PC-3 (cell line): ENCODE measurements at regions not wholly inside any gene's neighbourhood (a gene's known extent, or its start where the extent isn't known, plus 50 kb on each side); places are given as distances from the start of the nearest gene placed in this dataset.

Experiments
- ATAC-seq: fragments of 200-7000 bp; cut with Tn5 transposase; 2 replicates; pipeline ENCODE4 v1.9.1; 2020; ENCODE audit warnings: mild to moderate bottlenecking, moderate library complexity
- BruUV-seq: library from RNA; stranded (reverse); fragments of 400-500 nt; replicated peaks from 2 replicates; lab custom pipeline; 2021; lab: Mats Ljungman, UMichigan
- CTCF ChIA-PET: fragments of 300-600 bp; sonication (Branson Sonifier 250); formaldehyde crosslinking; loops from one replicate; lab custom pipeline; 2022; ENCODE audit warnings: antibody characterized with exemption; lab: Charles Lee
- POLR2A ChIA-PET: fragments of 300-600 bp; sonication (Branson Sonifier 250); formaldehyde crosslinking; loops from one replicate; lab custom pipeline; 2022; ENCODE audit warnings: antibody characterized with exemption; ENCODE audit not compliant: unreplicated experiment; lab: Charles Lee
- DNase-seq: peaks from one replicate; pipeline ENCODE4 v3.0.0-alpha.2; 2015
- H2AFZ ChIP-seq: fragments of 300-600 bp; sonication (generic); 2 replicates; pipeline ENCODE4 v1.6.0; 2016; ENCODE audit warnings: antibody characterized with exemption, low read length
- H3F3A ChIP-seq: fragments of 300-600 bp; sonication (generic); one replicate; pipeline ENCODE4 v1.6.0; 2017; ENCODE audit warnings: antibody characterized with exemption, low read length, control low read depth, mild to moderate bottlenecking; ENCODE audit not compliant: unreplicated experiment
- H3K27ac ChIP-seq: fragments of 300-600 bp; sonication (generic); 2 replicates; pipeline ENCODE4 v1.5.1; 2016; ENCODE audit warnings: mild to moderate bottlenecking, low read length
- H3K27me3 ChIP-seq: fragments of 300-600 bp; sonication (generic); 2 replicates; pipeline ENCODE4 v1.6.1; 2016; ENCODE audit warnings: low read length, mixed read lengths
- H3K36me3 ChIP-seq: fragments of 300-600 bp; sonication (generic); 2 replicates; pipeline ENCODE4 v1.6.1; 2016; ENCODE audit warnings: low read depth, mixed run types, low read length, mixed read lengths
- H3K4me1 ChIP-seq: fragments of 300-600 bp; sonication (generic); 2 replicates; pipeline ENCODE4 v1.5.1; 2016; ENCODE audit warnings: low read length; ENCODE audit not compliant: insufficient read depth
- H3K4me2 ChIP-seq: fragments of 300-600 bp; sonication (generic); 2 replicates; pipeline ENCODE4 v1.6.0; 2016; ENCODE audit warnings: low read length
- H3K4me3 ChIP-seq: fragments of 300-600 bp; sonication (generic); 2 replicates; pipeline ENCODE4 v1.5.1; 2016; ENCODE audit warnings: mild to moderate bottlenecking, low read length, mixed read lengths
- H3K79me2 ChIP-seq: fragments of 300-600 bp; sonication (generic); 2 replicates; pipeline ENCODE4 v1.6.1; 2017; ENCODE audit warnings: low read length, mixed read lengths
- H3K9ac ChIP-seq: fragments of 300-600 bp; sonication (generic); 2 replicates; pipeline ENCODE4 v1.6.0; 2016; ENCODE audit warnings: mild to moderate bottlenecking, low read length
- H3K9me2 ChIP-seq: fragments of 300-600 bp; sonication (generic); replicated peaks from 2 replicates; pipeline ENCODE4 v1.6.1; 2016; ENCODE audit warnings: mixed run types, low read length, mixed read lengths
- H3K9me3 ChIP-seq: fragments of 300-600 bp; sonication (generic); 2 replicates; pipeline ENCODE4 v1.6.1; 2016; ENCODE audit warnings: low read length, mixed read lengths
- H4K20me1 ChIP-seq: fragments of 300-600 bp; sonication (generic); 2 replicates; pipeline ENCODE4 v1.6.1; 2016; ENCODE audit warnings: low read length, mixed read lengths
- CTCF ChIP-seq: fragments of 300-600 bp; sonication (generic); conservative IDR thresholded peaks from 2 replicates; pipeline ENCODE4 v1.5.1; 2017; ENCODE audit warnings: antibody characterized with exemption, low read depth, mild to moderate bottlenecking, low read length
- EZH2 ChIP-seq: fragments of 300-600 bp; sonication (generic); IDR thresholded peaks from one replicate; pipeline ENCODE4 v1.6.1; 2017; ENCODE audit warnings: antibody characterized with exemption, mild to moderate bottlenecking, low read length; ENCODE audit not compliant: unreplicated experiment
- EZH2phosphoT487 ChIP-seq: fragments of 300-600 bp; sonication (generic); IDR thresholded peaks from 2 replicates; pipeline ENCODE4 v1.6.1; 2018; ENCODE audit warnings: mild to moderate bottlenecking, antibody characterized with exemption, low read length, borderline replicate concordance
- intact Hi-C: fragments of 100-400 bp; cut with micrococcal nuclease; formaldehyde crosslinking; loops from 2 replicates; pipeline ENCODE4 v1.9.0; 2023

- no peak overlapping the region for H3K9ac ChIP-seq
- CTCF ChIA-PET, result no interaction called here
- H3K9me3 ChIP-seq, result 0 out of 2 replicates have a peak, but pooled peaks cover 11% of the 10 kb centered on the region
- no peak overlapping the region for H3K4me2 ChIP-seq
- no peaks in the 10 kb centered on the region for H4K20me1 ChIP-seq
- no peaks in the 10 kb centered on the region for H3F3A ChIP-seq
- ATAC-seq (no peak), DNase-seq (no peak)
- intact Hi-C loops, result no loop called here
- no peaks in the 10 kb centered on the region for H3K9me2 ChIP-seq
- BruUV-seq, result no TSS peak
- no peak overlapping the region for H3K27ac ChIP-seq
- H3K4me1 ChIP-seq, result no peaks in the 10 kb centered on the region
- no peak overlapping the region for H3K4me3 ChIP-seq
- POLR2A ChIA-PET, result no interaction called here
- TF ChIP-seq CTCF (no peak), EZH2phosphoT487 (no peak)
- H3K79me2 ChIP-seq, result no peaks in the 10 kb centered on the region
- no peak overlapping the region for H2AFZ ChIP-seq
- H3K27me3 ChIP-seq, result no peaks in the 10 kb centered on the region
- H3K36me3 ChIP-seq, result no peaks in the 10 kb centered on the region
Observed at GRCh38 chr14:86143248-86143647, 613.3 kb downstream of the FLRT2 start.

- BruUV-seq, result no TSS peak
- H3K4me3 ChIP-seq, result no peak overlapping the region
- no peaks in the 10 kb centered on the region for H3K9me2 ChIP-seq
- no peak overlapping the region for H3K27ac ChIP-seq
- ATAC-seq (no peak), DNase-seq (no peak)
- H3F3A ChIP-seq, result no peaks in the 10 kb centered on the region
- no peaks in the 10 kb centered on the region for H3K4me1 ChIP-seq
- no peaks in the 10 kb centered on the region for H4K20me1 ChIP-seq
- H3K9me3 ChIP-seq, result peaks cover 7% of the 10 kb centered on the region; the same call in 1 of the 2 replicates
- H3K27me3 ChIP-seq, result no peaks in the 10 kb centered on the region
- intact Hi-C loops, result no loop called here
- H3K9ac ChIP-seq, result no peak overlapping the region
- H3K4me2 ChIP-seq, result no peak overlapping the region
- ChIA-PET POLR2A (no interaction called here), CTCF (no interaction called here)
- H3K79me2 ChIP-seq, result no peaks in the 10 kb centered on the region
- H3K36me3 ChIP-seq, result no peaks in the 10 kb centered on the region
- TF ChIP-seq EZH2phosphoT487, result no peak
- TF ChIP-seq EZH2, result no peak
- TF ChIP-seq CTCF, result no peak
- no peak overlapping the region for H2AFZ ChIP-seq
Observed at GRCh38 chr14:86141966-86142365, 612.0 kb downstream of the FLRT2 start.

- ChIA-PET CTCF (no interaction called here), POLR2A (no interaction called here)
- Histone ChIP-seq H3K36me3 (no peaks in the 10 kb centered on the region), H3K4me2 (no peak overlapping the region), H3K27me3 (no peaks in the 10 kb centered on the region), H3K9me3 (peaks cover 11% of the 10 kb centered on the region; the same call in 1 of the 2 replicates), H3K27ac (no peak overlapping the region), H3K4me3 (no peak overlapping the region), H3K9ac (no peak overlapping the region), H3K4me1 (no peaks in the 10 kb centered on the region), H3K9me2 (no peaks in the 10 kb centered on the region), H4K20me1 (no peaks in the 10 kb centered on the region), H3F3A (no peaks in the 10 kb centered on the region), H3K79me2 (no peaks in the 10 kb centered on the region), H2AFZ (no peak overlapping the region)
- BruUV-seq, result no TSS peak
- DNase-seq, result no peak
- intact Hi-C loops, result no loop called here
- TF ChIP-seq EZH2phosphoT487, result no peak
- TF ChIP-seq CTCF, result no peak
- no peak for TF ChIP-seq EZH2
- ATAC-seq, result no peak
Observed at GRCh38 chr14:86129426-86129825, 599.5 kb downstream of the FLRT2 start.
